Osteocyte (in vitro differentiated cells): ENCODE measurements at regions not wholly inside any gene's neighbourhood (a gene's known extent, or its start where the extent isn't known, plus 50 kb on each side); places are given as distances from the start of the nearest gene placed in this dataset.
A peak's percentile ranks its signal among the peaks of the same experiment; 100 is the strongest.

Experiments used
- DNase-seq: peaks from one replicate; pipeline ENCODE4 v3.0.0; 2021; ENCODE audit warnings: mixed read lengths; ENCODE audit not compliant: unreplicated experiment; ENCODE audit errors: extremely low spot score
- H3K27ac Mint-ChIP-seq: one replicate; pipeline ENCODE4 v1.8.0; 2021; ENCODE audit warnings: mild to moderate bottlenecking, mixed read lengths; ENCODE audit not compliant: unreplicated experiment
- H3K27me3 Mint-ChIP-seq: one replicate; pipeline ENCODE4 v1.8.0; 2021; ENCODE audit warnings: mixed read lengths; ENCODE audit not compliant: unreplicated experiment
- H3K36me3 Mint-ChIP-seq: one replicate; pipeline ENCODE4 v1.8.0; 2021; ENCODE audit warnings: mixed read lengths; ENCODE audit not compliant: unreplicated experiment
- H3K4me1 Mint-ChIP-seq: one replicate; pipeline ENCODE4 v1.8.0; 2021; ENCODE audit warnings: mixed read lengths; ENCODE audit not compliant: unreplicated experiment
- H3K4me3 Mint-ChIP-seq: one replicate; pipeline ENCODE4 v1.8.0; 2021; ENCODE audit warnings: mild to moderate bottlenecking, moderate library complexity, mixed read lengths; ENCODE audit not compliant: unreplicated experiment
- H3K9me3 Mint-ChIP-seq: one replicate; pipeline ENCODE4 v1.8.0; 2021; ENCODE audit warnings: mixed read lengths; ENCODE audit not compliant: unreplicated experiment
- TF ChIP-seq, protein P1 (sequence below): fragments of 200-600 bp; sonication (generic); IDR thresholded peaks from 2 replicates; pipeline ENCODE4 v1.5.0; 2021; ENCODE audit warnings: antibody characterized with exemption, mild to moderate bottlenecking, moderate library complexity

DNA sequence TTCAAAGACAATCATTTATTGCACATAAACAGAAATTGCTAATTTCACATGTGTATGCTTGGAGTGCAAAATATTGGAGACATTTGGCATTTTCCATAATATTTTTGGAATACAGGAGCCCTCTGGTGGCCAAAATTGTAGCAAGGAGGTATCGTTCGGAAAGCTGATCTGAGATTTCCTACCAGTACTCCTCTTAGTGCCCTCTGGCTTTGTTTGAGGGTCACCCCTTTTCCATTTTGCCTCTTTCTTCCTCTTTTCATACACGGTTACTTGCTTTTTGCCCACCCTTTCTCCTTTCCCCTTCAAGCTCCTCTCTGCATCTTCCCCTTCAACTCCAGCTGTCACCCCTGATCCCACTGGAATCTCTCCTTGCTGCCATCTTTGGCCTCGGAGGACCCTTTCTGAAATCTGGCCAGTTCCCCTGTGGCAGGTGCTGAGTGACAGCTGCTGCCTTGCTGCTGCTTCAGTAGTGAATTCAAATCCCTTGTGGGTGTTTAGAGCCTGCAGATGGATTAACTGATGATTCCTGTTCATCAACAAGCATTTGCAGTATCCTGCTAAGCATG lies 164.6 kb upstream of the PARP11 start:
- H3K36me3 Mint-ChIP-seq: no peaks in the 10 kb centered on the region
- H3K4me3 Mint-ChIP-seq: no peak overlapping the region
- no peak overlapping the region for H3K27ac Mint-ChIP-seq
- H3K4me1 Mint-ChIP-seq: no peaks in the 10 kb centered on the region
- H3K9me3 Mint-ChIP-seq: no peaks in the 10 kb centered on the region
- no peak for DNase-seq
- H3K27me3 Mint-ChIP-seq: peaks cover 56% of the 10 kb centered on the region
- TF ChIP-seq, protein P1, sequence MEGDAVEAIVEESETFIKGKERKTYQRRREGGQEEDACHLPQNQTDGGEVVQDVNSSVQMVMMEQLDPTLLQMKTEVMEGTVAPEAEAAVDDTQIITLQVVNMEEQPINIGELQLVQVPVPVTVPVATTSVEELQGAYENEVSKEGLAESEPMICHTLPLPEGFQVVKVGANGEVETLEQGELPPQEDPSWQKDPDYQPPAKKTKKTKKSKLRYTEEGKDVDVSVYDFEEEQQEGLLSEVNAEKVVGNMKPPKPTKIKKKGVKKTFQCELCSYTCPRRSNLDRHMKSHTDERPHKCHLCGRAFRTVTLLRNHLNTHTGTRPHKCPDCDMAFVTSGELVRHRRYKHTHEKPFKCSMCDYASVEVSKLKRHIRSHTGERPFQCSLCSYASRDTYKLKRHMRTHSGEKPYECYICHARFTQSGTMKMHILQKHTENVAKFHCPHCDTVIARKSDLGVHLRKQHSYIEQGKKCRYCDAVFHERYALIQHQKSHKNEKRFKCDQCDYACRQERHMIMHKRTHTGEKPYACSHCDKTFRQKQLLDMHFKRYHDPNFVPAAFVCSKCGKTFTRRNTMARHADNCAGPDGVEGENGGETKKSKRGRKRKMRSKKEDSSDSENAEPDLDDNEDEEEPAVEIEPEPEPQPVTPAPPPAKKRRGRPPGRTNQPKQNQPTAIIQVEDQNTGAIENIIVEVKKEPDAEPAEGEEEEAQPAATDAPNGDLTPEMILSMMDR: peak; percentile 73

DNA sequence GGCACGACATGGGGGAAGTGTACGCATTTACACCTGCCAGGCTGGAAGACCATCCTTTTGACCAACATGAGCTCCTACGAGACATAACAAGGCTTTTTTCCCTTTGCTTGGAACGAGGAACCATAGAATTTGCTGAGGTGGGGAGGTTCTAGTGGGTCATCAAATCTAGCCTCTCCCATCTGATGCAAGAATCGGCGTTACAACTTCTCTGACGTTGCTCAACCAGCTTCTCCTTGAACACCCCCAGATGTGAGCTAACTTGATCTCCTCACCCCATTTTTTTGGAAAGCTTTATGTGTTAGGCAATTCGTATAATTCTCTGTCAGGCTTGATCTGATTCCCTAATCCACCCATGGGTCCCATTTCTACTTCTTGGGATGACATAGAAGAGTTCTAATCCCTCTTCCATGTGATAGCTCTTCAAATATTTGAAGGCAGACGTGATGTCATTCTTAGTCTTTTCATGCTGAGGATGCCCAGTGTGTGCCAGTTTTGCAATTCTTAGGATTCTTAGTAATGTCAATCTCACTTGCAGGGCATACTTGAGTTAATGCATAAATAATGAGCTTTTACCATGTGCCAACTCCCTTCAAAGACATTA lies 163.6 kb upstream of the PARP11 start:
- Mint-ChIP-seq H3K27ac (no peak overlapping the region), H3K27me3 (peaks cover 62% of the 10 kb centered on the region), H3K4me3 (no peak overlapping the region), H3K4me1 (peaks cover under 1% of the 10 kb centered on the region), H3K36me3 (no peaks in the 10 kb centered on the region), H3K9me3 (no peaks in the 10 kb centered on the region)
- TF ChIP-seq, protein P1: no peak
- DNase-seq: no peak

DNA sequence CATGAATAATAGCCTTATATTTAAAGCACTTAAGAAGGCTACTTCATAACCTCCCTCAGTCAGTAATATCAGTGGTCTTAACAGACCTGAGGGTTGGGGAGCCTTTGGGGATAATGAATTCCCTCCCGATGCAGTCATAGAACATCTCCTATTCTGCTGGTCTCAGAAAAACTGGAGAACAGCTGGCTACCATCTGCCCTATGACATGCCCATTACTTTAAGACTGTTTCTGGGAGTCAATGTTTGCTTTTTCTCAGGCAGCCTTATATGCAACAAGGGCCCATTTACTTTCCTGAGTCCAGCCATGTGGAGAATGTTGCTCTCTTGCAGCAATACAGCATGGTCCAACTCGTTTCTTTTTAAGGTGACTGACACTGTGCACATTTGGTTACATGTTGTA lies 161.7 kb upstream of the PARP11 start:
- no peak for DNase-seq
- Mint-ChIP-seq H3K9me3 (no peaks in the 10 kb centered on the region), H3K4me1 (peaks cover 4% of the 10 kb centered on the region), H3K4me3 (no peak overlapping the region), H3K36me3 (no peaks in the 10 kb centered on the region), H3K27me3 (peaks cover 62% of the 10 kb centered on the region), H3K27ac (no peak overlapping the region)
- TF ChIP-seq, protein P1: no peak

DNA sequence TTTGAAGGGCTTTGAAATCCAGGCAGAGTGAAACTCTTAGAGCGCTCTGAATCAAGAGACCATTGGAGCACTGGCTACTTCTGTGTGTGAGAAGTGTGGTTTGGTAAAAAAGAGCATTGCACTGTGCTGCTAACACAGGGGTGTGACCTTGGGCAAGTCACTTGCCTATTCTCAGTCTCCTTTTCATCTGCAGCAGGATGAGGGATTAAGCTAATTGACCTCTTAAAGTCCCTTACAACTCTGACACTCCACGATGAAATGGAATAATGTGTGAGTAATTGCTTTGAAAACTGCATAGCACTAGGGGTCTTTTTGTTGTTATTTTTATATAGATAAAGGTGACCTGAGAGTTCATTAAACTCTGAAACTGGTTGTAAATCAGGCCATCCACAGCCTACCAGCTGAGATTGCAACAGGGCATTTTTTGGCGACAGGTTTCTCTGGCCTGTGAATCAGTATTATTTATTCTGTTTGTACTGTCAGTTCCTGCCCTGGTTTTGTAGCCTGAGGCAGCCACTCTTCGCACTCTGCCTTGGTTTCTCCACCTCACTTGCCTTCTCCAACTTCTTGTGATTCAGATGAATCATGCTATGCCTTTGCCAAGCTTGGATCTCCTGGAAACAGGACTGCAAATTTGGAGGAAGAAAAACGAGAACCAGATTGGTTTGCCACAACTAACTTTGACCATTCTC lies 159.9 kb upstream of the PARP11 start:
- H3K27ac Mint-ChIP-seq: no peak overlapping the region

More for the DNA sequence above, 159.9 kb upstream of the PARP11 start:
- Mint-ChIP-seq H3K4me3 (no peak overlapping the region), H3K4me1 (peaks cover 4% of the 10 kb centered on the region), H3K36me3 (no peaks in the 10 kb centered on the region), H3K9me3 (no peaks in the 10 kb centered on the region), H3K27me3 (peaks cover 63% of the 10 kb centered on the region)
- TF ChIP-seq, protein P1: no peak
- DNase-seq: no peak
